ENCODE measurements at regions not wholly inside any gene's neighbourhood (a gene's known extent, or its start where the extent isn't known, plus 50 kb on each side); places are given as distances from the start of the nearest gene placed in this dataset.
"Not testable (repeated sequence)": the region's sequence is repeated elsewhere in the genome, so short reads cannot be mapped to it uniquely, and the experiment has no call there.

- H3K27me3 Mint-ChIP-seq; H3K27ac Mint-ChIP-seq; H3K36me3 Mint-ChIP-seq (ENCODE audit: low read depth); H3K4me3 Mint-ChIP-seq; H3K4me1 Mint-ChIP-seq (ENCODE audit: low read depth): not testable (repeated sequence)
- H3K9me3 Mint-ChIP-seq: peaks cover 27% of the 10 kb centered on the region
Observed at GRCh38 chr19:27419217-27419616, 1793.7 kb downstream of the UQCRFS1 start.

- Mint-ChIP-seq H3K27ac (no peak overlapping the region), H3K36me3 (ENCODE audit: low read depth) (no peaks in the 10 kb centered on the region), H3K4me1 (ENCODE audit: low read depth) (no peaks in the 10 kb centered on the region)
Observed at GRCh38 chr19:27393591-27393990, 1819.4 kb downstream of the UQCRFS1 start.

GRCh38 chr19:27392027-27392632 lies 1820.8 kb downstream of the UQCRFS1 start:
- H3K9me3 Mint-ChIP-seq: peaks cover 30% of the 10 kb centered on the region
- no peak overlapping the region for H3K27ac Mint-ChIP-seq
- H3K36me3 Mint-ChIP-seq (ENCODE audit: low read depth): no peaks in the 10 kb centered on the region
- H3K4me3 Mint-ChIP-seq: no peak overlapping the region
- no peaks in the 10 kb centered on the region for H3K27me3 Mint-ChIP-seq
- no peaks in the 10 kb centered on the region for H3K4me1 Mint-ChIP-seq (ENCODE audit: low read depth)

More at GRCh38 chr19:27393591-27393990, 1819.4 kb downstream of the UQCRFS1 start:
- Mint-ChIP-seq H3K4me3 (no peak overlapping the region), H3K27me3 (no peaks in the 10 kb centered on the region), H3K9me3 (peaks cover 18% of the 10 kb centered on the region)

- H3K9me3 Mint-ChIP-seq: peaks cover 14% of the 10 kb centered on the region
Observed at GRCh38 chr19:27379306-27379705, 1833.6 kb downstream of the UQCRFS1 start.

GRCh38 chr19:27369603-27370002 lies 1843.3 kb downstream of the UQCRFS1 start:
- H3K27me3 Mint-ChIP-seq; H3K36me3 Mint-ChIP-seq (ENCODE audit: low read depth); H3K4me3 Mint-ChIP-seq; H3K4me1 Mint-ChIP-seq (ENCODE audit: low read depth); H3K27ac Mint-ChIP-seq: not testable (repeated sequence)
- peaks cover 31% of the 10 kb centered on the region for H3K9me3 Mint-ChIP-seq

More at GRCh38 chr19:27379306-27379705, 1833.6 kb downstream of the UQCRFS1 start:
- H3K4me3 Mint-ChIP-seq; H3K36me3 Mint-ChIP-seq (ENCODE audit: low read depth); H3K27me3 Mint-ChIP-seq; H3K4me1 Mint-ChIP-seq (ENCODE audit: low read depth); H3K27ac Mint-ChIP-seq: not testable (repeated sequence)

GRCh38 chr19:27362438-27362837 lies 1850.5 kb downstream of the UQCRFS1 start:
- peaks cover 45% of the 10 kb centered on the region for H3K9me3 Mint-ChIP-seq
- H3K4me1 Mint-ChIP-seq (ENCODE audit: low read depth); H3K4me3 Mint-ChIP-seq; H3K36me3 Mint-ChIP-seq (ENCODE audit: low read depth); H3K27ac Mint-ChIP-seq; H3K27me3 Mint-ChIP-seq: not testable (repeated sequence)

- H3K4me1 Mint-ChIP-seq (ENCODE audit: low read depth); H3K27ac Mint-ChIP-seq; H3K27me3 Mint-ChIP-seq; H3K4me3 Mint-ChIP-seq; H3K36me3 Mint-ChIP-seq (ENCODE audit: low read depth): not testable (repeated sequence)
- H3K9me3 Mint-ChIP-seq: peaks cover 58% of the 10 kb centered on the region
Observed at GRCh38 chr19:27355581-27355980, 1857.4 kb downstream of the UQCRFS1 start.

Measured in stimulated activated naive CD8-positive, alpha-beta T cell treated with anti-CD3 and anti-CD28 coated beads, Interleukin-15, Interleukin-2, amounts not matched to agents 100 ng/mL and 50 ng/mL, for 24 hours (primary cell).